ENCODE measurements at regions not wholly inside any gene's neighbourhood (a gene's known extent, or its start where the extent isn't known, plus 50 kb on each side); places are given as distances from the start of the nearest gene placed in this dataset.

DNA sequence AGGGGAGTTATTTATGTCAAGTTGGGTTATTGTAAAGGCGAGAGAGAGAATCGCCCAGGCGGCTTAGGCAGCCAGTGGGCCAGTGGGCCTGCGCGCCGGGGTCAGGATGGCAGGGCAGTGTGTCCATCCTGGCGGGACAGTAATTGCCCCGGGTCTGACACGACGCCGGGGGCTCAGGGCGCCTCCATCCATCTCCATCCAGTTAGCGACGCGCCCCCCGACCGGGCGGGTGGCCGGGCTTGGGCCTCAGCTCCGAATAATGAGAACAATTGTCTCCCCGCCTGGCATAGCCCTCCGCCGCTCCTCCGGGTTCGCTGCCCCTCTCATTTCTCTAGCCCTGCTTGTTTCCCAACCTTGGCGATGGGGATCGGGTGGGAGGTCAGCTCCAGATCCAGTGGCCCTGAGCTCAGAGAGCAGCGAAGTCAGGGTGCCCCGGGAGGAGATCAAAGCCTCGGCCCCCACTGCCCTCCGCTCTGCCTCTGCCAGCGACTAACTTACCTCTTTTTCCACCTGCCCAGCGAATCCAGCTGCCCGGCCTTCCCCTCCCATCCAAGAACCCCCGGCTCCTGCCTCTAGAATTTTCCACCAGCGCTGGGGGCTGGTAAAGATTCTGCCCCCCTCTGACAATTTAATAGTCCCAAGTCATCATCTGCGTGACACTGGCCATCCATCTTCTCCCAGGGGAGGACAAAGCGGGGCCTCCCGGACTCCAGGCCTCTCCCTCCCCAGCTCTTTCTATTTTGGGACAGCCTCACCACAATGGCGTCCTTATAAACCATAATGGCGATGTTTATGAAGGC, 56.9 kb upstream of the TMEM33 start:
- no TSS peak for BruUV-seq (replicated peaks)
- Histone ChIP-seq H3K9me3 (ENCODE audit: control insufficient read depth in 1 of 2, insufficient read depth in 1 of 2, low read depth in 1 of 2, low read length in 2 of 2) (no peaks in the 10 kb centered on the region), H3K27ac (ENCODE audit: low read depth, low read length) (no peak overlapping the region), H3K9me2 (ENCODE audit: insufficient read depth) (no peaks in the 10 kb centered on the region), H3K27me3 (ENCODE audit: insufficient read depth, low read length) (no peaks in the 10 kb centered on the region), H4K20me1 (ENCODE audit: insufficient read depth) (no peaks in the 10 kb centered on the region), H3K79me2 (ENCODE audit: insufficient read depth, low read length) (no peaks in the 10 kb centered on the region), H3K9ac (ENCODE audit: low read length) (no peak overlapping the region), H3K4me2 (ENCODE audit: low read length) (no peak overlapping the region), H3K4me1 (ENCODE audit: control insufficient read depth in 1 of 2, insufficient read depth in 2 of 2, low read length in 2 of 2) (no peaks in the 10 kb centered on the region), H3K4me3 (replicated peaks in 1 of 2; ENCODE audit: low read depth in 1 of 2, low read length in 2 of 2) (no peak overlapping the region), H2AFZ (ENCODE audit: low read depth, low read length, poor library complexity, severe bottlenecking) (no peak overlapping the region), H3K36me3 (ENCODE audit: control insufficient read depth in 1 of 2, insufficient read depth in 2 of 2, low read length in 2 of 2) (no peaks in the 10 kb centered on the region)
- no peak for DNase-seq (ENCODE audit: low read depth, low spot score)
- CTCF ChIA-PET, result no interaction called here
- no peak for ATAC-seq
- intact Hi-C loops (cut with micrococcal nuclease), result no loop called here
- POLR2A ChIA-PET, result no interaction called here
- RAD21 ChIA-PET (ENCODE audit: low non-redundant PET in 1 of 2, low total read pairs in 2 of 2, uncharacterized antibody in 2 of 2, unreplicated experiment in 2 of 2), result no interaction called here
- TF ChIP-seq SIN3A (IDR thresholded peaks at IDR 0.05; ENCODE audit: low read depth) (no peak), SP1 (IDR thresholded peaks at IDR 0.05; ENCODE audit: low read depth) (no peak), SRF (IDR thresholded peaks at IDR 0.05; ENCODE audit: low read depth) (no peak), CBX3 (IDR thresholded peaks at IDR 0.05; ENCODE audit: low read depth) (no peak), EGR1 (IDR thresholded peaks at IDR 0.05; ENCODE audit: low read depth) (no peak), POLR2AphosphoS5 (IDR thresholded peaks at IDR 0.05; ENCODE audit: low read depth, low read length) (no peak), ELF1 (IDR thresholded peaks at IDR 0.05; ENCODE audit: borderline replicate concordance, low read depth) (no peak)
- TF ChIP-seq, protein P1, sequence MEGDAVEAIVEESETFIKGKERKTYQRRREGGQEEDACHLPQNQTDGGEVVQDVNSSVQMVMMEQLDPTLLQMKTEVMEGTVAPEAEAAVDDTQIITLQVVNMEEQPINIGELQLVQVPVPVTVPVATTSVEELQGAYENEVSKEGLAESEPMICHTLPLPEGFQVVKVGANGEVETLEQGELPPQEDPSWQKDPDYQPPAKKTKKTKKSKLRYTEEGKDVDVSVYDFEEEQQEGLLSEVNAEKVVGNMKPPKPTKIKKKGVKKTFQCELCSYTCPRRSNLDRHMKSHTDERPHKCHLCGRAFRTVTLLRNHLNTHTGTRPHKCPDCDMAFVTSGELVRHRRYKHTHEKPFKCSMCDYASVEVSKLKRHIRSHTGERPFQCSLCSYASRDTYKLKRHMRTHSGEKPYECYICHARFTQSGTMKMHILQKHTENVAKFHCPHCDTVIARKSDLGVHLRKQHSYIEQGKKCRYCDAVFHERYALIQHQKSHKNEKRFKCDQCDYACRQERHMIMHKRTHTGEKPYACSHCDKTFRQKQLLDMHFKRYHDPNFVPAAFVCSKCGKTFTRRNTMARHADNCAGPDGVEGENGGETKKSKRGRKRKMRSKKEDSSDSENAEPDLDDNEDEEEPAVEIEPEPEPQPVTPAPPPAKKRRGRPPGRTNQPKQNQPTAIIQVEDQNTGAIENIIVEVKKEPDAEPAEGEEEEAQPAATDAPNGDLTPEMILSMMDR (IDR thresholded peaks at IDR 0.05 in 2 of 3, conservative IDR thresholded peaks at IDR 0.05 in 1 of 3; ENCODE audit: borderline replicate concordance in 1 of 3, insufficient read depth in 1 of 3, low read depth in 2 of 3, low read length in 2 of 3), result no peak
- TF ChIP-seq, protein P2, sequence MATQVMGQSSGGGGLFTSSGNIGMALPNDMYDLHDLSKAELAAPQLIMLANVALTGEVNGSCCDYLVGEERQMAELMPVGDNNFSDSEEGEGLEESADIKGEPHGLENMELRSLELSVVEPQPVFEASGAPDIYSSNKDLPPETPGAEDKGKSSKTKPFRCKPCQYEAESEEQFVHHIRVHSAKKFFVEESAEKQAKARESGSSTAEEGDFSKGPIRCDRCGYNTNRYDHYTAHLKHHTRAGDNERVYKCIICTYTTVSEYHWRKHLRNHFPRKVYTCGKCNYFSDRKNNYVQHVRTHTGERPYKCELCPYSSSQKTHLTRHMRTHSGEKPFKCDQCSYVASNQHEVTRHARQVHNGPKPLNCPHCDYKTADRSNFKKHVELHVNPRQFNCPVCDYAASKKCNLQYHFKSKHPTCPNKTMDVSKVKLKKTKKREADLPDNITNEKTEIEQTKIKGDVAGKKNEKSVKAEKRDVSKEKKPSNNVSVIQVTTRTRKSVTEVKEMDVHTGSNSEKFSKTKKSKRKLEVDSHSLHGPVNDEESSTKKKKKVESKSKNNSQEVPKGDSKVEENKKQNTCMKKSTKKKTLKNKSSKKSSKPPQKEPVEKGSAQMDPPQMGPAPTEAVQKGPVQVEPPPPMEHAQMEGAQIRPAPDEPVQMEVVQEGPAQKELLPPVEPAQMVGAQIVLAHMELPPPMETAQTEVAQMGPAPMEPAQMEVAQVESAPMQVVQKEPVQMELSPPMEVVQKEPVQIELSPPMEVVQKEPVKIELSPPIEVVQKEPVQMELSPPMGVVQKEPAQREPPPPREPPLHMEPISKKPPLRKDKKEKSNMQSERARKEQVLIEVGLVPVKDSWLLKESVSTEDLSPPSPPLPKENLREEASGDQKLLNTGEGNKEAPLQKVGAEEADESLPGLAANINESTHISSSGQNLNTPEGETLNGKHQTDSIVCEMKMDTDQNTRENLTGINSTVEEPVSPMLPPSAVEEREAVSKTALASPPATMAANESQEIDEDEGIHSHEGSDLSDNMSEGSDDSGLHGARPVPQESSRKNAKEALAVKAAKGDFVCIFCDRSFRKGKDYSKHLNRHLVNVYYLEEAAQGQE (IDR thresholded peaks at IDR 0.05; ENCODE audit: low read depth), result no peak
- TF ChIP-seq, protein P3, sequence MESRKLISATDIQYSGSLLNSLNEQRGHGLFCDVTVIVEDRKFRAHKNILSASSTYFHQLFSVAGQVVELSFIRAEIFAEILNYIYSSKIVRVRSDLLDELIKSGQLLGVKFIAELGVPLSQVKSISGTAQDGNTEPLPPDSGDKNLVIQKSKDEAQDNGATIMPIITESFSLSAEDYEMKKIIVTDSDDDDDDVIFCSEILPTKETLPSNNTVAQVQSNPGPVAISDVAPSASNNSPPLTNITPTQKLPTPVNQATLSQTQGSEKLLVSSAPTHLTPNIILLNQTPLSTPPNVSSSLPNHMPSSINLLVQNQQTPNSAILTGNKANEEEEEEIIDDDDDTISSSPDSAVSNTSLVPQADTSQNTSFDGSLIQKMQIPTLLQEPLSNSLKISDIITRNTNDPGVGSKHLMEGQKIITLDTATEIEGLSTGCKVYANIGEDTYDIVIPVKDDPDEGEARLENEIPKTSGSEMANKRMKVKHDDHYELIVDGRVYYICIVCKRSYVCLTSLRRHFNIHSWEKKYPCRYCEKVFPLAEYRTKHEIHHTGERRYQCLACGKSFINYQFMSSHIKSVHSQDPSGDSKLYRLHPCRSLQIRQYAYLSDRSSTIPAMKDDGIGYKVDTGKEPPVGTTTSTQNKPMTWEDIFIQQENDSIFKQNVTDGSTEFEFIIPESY (IDR thresholded peaks at IDR 0.05; ENCODE audit: extremely low read depth, insufficient replicate concordance, low read length), result no peak
- TF ChIP-seq, protein P4, sequence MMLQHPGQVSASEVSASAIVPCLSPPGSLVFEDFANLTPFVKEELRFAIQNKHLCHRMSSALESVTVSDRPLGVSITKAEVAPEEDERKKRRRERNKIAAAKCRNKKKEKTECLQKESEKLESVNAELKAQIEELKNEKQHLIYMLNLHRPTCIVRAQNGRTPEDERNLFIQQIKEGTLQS (IDR thresholded peaks at IDR 0.05), result no peak

All from HCT116 (cell line).